ENCODE measurements at regions not wholly inside any gene's neighbourhood (a gene's known extent, or its start where the extent isn't known, plus 50 kb on each side); places are given as distances from the start of the nearest gene placed in this dataset.

- no peak for TF ChIP-seq RAD21 (conservative IDR thresholded peaks at IDR 0.05 in 1 of 2, IDR thresholded peaks at IDR 0.05 in 1 of 2)
- no peak for TF ChIP-seq REST (IDR thresholded peaks at IDR 0.05)
- TF ChIP-seq MAX (IDR thresholded peaks at IDR 0.05) = no peak
- TF ChIP-seq HOXA7 (CRISPR knock-in tag; IDR thresholded peaks at IDR 0.05) = no peak
- TF ChIP-seq, protein P1, sequence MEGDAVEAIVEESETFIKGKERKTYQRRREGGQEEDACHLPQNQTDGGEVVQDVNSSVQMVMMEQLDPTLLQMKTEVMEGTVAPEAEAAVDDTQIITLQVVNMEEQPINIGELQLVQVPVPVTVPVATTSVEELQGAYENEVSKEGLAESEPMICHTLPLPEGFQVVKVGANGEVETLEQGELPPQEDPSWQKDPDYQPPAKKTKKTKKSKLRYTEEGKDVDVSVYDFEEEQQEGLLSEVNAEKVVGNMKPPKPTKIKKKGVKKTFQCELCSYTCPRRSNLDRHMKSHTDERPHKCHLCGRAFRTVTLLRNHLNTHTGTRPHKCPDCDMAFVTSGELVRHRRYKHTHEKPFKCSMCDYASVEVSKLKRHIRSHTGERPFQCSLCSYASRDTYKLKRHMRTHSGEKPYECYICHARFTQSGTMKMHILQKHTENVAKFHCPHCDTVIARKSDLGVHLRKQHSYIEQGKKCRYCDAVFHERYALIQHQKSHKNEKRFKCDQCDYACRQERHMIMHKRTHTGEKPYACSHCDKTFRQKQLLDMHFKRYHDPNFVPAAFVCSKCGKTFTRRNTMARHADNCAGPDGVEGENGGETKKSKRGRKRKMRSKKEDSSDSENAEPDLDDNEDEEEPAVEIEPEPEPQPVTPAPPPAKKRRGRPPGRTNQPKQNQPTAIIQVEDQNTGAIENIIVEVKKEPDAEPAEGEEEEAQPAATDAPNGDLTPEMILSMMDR (IDR thresholded peaks at IDR 0.05) = no peak
Measured at GRCh38 chr16:54798267-54798666, 132.4 kb upstream of the IRX5 start.

Data from A549 (cell line).